Neural progenitor cell (in vitro differentiated cells): ENCODE measurements at regions not wholly inside any gene's neighbourhood (a gene's known extent, or its start where the extent isn't known, plus 50 kb on each side); places are given as distances from the start of the nearest gene placed in this dataset.

Experiments
- EZH2 ChIP-seq: fragments of 200-600 bp; sonication (generic); IDR thresholded peaks from 2 replicates; pipeline ENCODE4 v1.6.1; 2017; ENCODE audit warnings: antibody characterized with exemption, mild to moderate bottlenecking, moderate library complexity
- EZH2phosphoT487 ChIP-seq: fragments of 200-600 bp; sonication (generic); IDR thresholded peaks from 2 replicates; pipeline ENCODE4 v1.6.1; 2017; ENCODE audit warnings: antibody characterized with exemption
- TF ChIP-seq, protein P1 (sequence below): fragments of 200-600 bp; sonication (generic); IDR thresholded peaks from 2 replicates; pipeline ENCODE4 v1.5.1; 2017; ENCODE audit warnings: antibody characterized with exemption, mild to moderate bottlenecking

DNA sequence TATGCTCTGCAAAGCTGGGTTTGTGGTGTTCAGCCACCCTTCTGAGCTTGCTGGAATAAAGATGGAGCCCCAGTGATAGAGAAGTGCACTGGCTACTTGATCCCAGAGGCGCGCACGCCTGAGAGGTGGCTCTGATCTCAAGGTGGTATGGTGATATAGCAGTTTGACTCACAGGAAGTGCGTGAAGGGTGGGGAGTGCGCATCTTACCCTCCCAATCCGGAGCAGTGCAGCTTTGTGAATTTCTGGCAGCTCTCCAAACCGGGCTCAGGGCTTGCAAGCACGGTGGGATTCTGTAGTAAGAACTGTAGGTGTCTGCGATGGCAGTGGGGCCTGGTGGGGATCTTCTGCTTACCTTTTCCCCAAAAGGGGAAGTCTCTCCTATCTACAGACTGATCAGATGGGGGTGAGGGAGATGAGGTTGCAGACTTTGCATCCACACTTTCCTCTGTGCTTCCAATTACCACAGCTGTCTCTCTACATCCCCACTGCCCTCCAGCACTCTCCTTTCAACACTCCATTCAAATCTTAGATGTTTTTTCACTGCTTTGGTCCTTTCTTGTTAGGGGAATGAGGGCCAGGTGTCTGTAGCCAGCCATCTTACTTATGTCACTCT, 197.4 kb upstream of the SLC38A2 start:
- TF ChIP-seq, protein P1, sequence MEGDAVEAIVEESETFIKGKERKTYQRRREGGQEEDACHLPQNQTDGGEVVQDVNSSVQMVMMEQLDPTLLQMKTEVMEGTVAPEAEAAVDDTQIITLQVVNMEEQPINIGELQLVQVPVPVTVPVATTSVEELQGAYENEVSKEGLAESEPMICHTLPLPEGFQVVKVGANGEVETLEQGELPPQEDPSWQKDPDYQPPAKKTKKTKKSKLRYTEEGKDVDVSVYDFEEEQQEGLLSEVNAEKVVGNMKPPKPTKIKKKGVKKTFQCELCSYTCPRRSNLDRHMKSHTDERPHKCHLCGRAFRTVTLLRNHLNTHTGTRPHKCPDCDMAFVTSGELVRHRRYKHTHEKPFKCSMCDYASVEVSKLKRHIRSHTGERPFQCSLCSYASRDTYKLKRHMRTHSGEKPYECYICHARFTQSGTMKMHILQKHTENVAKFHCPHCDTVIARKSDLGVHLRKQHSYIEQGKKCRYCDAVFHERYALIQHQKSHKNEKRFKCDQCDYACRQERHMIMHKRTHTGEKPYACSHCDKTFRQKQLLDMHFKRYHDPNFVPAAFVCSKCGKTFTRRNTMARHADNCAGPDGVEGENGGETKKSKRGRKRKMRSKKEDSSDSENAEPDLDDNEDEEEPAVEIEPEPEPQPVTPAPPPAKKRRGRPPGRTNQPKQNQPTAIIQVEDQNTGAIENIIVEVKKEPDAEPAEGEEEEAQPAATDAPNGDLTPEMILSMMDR: no peak
- TF ChIP-seq EZH2 (no peak), EZH2phosphoT487 (no peak)
